Superior temporal gyrus (tissue), 1 donor: ENCODE measurements at regions not wholly inside any gene's neighbourhood (a gene's known extent, or its start where the extent isn't known, plus 50 kb on each side); places are given as distances from the start of the nearest gene placed in this dataset.
A peak's percentile ranks its signal among the peaks of the same experiment; 100 is the strongest.
"Not testable (repeated sequence)": the region's sequence is repeated elsewhere in the genome, so short reads cannot be mapped to it uniquely, and the experiment has no call there.

Experiments used
- DNase-seq: peaks from one replicate; pipeline ENCODE4 v3.0.0-alpha.2; 2016; ENCODE audit errors: extremely low spot score

DNA sequence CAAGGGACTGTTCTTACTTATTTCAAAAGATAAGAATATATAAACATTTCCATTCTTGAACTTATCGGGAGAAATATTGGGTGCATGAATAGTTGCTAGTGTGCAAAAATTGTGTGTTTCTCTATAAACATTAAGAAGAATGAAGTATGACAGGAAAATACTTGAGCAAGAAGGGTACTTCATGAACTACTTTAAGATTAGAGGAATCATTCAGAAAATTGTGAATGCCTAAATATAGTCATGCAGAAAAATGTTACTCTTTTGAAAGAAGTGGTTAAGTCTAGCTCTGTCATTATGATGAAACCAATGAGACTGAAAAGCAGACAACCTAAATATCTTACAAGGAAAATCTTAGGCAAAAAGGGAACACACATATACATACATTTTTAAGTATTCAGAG, 207.8 kb upstream of the PCDH18 start:
- DNase-seq, result no peak

DNA sequence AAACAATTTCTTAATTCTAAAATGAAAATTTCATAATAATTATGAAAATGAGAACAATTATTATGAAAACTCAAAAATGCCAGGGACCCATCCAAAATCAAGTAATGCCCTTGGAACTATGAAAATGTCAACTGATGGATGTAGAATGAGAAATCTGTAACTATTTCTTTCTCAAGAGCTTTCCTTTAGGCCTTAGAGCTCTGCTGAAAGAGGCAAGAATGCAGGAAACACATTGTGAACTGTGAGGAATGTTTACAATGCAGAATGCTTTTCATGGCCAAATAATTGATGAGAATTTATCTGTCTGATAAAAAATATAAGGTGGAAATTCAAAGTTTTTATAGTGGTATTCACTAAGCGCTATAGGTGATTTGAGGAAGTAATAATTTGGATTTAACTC, 207.1 kb upstream of the PCDH18 start:
- no peak for DNase-seq

DNA sequence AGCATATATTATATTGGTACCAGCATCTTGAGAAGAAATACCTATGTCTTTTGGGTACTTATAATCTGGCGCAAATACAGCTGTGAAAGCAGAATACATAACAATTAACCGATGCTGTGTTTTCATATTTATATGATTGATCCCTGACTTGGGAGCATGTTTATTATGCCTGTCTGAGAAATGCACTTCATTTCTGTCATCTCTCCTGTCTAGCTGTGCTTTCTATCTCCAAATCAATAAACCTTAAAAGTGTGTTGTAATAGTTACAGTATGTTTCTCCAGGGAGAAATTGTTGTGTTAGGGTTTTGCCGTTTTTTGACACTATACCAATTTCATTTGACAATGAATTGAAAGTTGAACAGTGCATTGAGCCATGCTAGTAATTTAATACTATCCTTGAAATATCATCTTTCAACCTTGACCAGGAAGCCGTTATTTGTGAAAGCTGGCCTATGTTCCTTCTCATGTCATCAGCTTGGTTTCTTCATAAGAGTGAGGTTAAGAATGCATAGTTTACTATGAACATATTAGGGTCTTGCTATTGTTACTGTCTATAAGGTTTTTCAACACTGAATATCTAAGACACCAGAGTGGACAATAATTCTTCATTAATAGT, 206.2 kb upstream of the PCDH18 start:
- DNase-seq, result no peak

DNA sequence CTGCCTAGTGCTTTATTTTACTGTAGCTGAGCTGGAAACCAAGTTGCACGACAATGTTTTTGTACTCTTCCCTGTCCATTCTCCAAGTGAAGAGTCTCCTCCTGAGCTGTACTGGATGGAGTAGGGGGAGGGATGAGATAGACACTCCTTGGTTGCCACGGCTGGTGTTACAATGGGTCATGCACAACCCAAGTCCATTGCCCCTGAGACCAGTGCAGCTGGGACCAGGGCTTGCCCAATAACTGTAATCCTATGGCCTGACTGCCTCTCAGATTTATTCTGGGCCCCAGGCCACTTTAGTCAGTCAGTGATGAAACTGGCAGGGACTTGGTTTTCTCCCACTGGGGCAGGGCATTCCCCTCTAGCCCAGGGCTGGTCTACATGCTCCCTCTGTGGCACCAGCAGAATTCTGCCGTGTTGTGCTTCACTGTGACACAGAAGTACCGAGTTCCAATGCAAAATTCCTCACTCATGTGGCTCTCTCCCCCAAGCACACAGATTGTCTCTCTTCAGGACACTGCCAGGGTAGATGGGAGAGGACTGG, 203.3 kb upstream of the PCDH18 start:
- no peak for DNase-seq

DNA sequence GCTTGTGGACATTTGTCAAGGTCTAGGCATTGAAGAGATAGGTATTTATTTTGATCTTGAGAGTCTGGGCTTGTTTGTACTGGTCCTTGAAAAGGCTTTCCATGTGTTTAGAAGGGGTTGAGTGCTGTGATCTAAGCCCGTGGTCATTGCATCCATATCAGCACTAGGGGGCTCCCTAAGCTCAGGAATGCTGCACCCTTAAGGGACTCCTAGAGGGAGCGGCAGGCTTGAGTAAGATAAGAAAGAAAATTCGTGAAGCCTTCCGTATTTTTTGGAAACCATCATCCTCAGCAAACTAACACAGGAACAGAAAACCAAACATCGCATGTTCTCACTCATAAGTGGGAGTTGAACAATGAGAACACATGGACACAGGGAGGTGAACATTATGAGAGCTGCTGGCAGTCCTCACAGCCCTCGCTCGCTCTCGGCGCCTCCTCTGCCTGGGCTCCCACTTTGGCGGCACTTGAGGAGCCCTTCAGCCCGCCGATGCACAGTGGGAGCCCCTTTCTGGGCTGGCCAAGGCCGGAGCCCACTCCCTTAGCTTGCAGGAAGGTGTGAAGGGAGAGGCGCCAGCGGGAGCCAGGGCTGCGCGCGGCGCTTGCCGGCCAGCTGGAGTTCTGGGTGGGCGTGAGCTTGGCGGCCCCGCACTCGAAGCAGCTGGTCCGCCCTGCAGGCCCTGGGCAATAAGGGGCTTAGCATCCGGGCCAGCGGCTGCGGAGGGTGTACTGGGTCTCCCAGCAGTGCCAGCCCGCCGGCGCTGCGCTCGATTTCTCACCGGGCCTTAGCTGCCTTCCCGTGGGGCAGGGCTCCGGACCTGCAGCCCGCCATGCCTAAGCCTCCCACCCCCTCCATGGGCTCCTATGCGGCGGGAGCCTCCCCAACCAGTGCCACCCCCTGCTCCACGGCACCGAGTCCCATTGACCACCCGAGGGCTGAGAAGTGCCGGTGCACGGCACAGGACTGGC, 201.2 kb upstream of the PCDH18 start:
- DNase-seq, result not testable (repeated sequence)

DNA sequence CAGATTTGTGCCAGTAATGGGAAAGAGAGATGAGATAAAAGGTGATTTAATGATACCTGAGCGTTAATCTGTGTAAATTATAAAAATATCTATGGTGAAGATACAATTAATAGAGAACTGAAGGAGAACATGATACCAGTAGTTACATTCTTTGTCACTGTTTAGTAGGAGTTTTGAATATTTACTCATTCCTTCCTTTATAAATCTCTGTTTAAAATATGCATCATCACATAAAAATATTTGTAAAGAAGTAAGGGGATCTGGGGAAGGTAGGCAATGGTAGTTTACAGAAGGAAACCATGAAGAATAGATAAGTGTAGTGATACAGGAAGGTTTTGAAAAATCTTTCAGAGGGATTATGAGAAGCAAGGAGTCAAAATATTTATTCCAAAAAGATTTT, 190.6 kb upstream of the PCDH18 start:
- DNase-seq, result no peak

DNA sequence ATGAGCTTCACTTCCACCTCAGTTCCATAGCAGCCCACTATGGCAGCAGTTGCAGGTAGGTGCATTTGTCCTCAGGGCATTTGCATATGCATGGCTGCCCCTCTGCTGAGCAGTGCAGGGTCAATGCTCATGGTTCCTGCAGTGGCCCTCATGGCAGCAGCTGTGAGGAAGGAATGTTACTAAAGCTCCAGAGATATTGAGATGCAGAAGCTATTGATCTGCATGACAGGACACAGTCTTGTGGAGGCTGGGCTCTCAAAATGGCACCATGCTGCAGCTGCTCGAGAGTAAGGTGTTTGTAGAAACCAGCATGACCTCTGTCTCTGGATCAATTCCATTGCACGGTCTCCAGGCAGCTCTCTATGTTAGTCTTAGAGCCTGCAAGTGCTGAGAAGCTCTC, 179.2 kb upstream of the PCDH18 start:
- DNase-seq, result no peak

DNA sequence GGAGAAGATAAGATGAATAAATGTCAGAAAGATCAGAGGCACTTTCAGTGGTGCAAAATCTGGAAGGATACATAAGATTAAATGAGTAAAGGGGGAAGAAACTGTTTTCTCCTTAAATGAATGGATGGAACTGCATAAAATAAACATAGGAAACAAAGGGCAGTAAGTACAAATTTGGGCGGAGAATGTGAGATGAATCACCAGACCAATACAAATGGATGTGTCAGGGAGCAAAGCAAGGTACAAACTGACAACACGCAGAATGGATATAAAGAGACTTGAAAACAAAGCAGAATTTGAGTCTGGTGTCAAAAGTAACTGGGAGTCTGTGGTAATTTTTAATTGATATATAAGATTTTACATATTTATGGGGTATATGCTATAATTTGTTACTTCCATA, 175.3 kb upstream of the PCDH18 start:
- DNase-seq, result peak; percentile 3

DNA sequence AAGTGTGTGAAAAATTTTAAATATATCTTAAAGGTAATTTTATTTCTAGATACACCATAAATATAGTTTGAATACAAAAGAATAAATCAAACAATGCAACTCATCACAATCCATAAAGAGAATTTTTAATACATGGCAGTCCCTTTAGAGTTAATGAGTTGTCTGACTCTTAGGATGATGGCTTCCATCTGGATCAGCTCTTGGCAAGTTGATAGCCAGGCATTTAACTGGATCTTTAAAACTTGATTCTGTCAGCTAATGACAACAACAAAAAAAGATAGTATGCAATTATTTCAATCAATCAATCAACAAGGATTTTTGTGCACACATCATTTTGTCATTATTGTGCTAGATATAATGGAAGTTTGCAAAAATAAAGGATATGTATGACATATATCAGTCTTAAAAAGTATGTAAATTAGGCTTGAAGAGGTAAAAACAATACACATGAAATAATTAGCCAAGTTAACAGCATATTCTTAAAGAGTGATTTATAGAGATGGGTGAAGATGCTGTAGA, 174.9 kb upstream of the PCDH18 start:
- DNase-seq, result no peak

DNA sequence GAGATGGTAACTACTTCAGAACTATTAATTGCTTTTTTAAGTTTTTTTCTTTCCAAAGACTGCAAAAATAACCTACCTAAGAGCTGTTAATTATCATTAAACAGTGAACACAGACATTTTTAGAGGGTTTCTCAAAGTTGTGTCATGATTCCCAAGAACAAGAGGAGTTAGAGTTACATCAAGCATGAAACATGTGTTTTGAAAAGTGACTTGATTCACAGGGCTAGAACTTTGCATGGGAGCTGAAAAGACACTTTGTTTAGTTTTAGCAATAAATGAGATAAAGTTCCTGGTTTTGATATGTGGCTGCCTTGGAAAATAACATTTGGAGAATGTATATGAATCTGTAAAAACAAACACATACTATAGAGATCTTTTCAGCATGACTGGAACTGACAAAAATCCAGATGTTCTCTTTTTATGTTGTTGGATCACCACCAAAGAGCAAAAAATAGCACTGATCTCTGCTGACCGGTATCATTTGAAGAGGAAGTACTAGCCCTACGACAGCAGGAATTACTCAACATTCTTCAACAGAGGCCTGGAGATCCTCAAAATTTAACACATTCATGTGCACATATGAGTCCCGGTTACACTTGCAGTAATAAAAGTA, 173.0 kb upstream of the PCDH18 start:
- no peak for DNase-seq

DNA sequence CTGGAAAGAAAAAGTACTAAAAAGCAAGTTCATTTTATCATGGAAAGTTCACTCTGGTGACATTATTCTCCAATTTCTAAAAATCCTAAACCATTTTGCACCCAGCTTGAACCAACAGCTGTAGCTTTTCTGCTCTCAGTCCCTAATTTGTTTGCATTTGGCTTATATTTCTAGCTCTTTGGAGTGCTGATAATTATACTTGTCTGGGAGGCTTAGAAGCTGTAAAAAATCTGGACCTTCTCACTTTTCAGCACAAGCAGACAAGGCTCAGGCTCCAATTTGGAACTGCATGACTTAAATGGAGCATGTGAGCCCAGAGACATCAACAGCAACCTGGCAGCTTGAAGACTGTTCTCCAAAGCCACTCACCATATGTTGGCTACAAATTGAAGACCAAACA, 170.9 kb upstream of the PCDH18 start:
- DNase-seq, result no peak

DNA sequence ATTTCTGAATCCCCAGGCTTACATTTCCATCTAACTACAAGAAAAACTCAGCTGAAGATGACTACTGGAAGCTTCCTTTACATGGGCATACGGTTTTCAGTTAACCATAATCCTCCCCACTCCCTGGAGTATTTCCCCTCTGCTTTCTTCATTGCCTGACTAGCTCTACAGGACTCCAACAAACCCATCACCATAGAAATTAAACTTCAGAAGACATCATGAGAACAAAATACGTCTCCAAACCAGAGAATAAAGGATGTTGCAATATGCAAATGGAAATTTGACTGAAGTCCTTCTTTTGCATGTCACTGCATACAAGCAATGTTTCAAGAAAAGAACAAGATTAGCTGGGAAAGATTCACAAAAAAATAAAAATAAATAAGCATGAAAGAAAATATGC, 170.2 kb upstream of the PCDH18 start:
- no peak for DNase-seq

DNA sequence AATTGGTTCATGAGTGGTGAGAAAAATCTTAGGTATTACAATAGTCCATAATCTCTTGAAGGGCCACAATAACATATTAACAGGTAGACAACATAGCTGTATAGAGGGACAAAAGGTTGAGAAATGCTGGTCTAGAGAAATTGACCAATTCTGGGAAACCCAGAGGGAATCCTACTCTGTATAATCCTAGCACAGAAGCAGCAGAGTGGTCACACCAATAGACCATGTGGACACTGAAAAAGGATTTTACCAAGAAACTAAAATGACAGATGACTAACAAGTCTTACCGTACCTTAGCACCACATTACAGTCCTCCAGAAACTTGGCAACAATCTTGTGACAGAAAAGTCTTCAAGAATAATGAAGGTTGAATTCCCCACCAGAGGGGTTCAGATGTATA, 169.1 kb upstream of the PCDH18 start:
- DNase-seq, result no peak

DNA sequence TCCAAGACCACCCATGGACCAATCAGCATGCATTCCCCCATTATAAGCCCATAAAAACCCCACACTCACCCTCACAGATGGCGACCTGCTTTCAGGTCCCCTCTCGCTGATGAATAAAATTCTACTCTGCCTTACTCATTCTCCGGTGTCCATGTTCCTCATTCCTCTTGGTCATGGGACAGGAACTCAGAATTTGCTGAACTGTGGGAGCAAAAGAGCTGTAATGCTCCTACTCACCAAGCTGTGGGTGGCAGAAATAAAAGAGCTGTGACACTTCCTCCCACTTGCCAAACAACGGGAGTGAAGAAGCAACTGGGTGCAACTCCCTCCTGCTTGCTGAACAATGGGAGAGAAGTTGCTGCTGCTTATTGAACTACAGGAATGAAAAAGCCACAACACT, 168.5 kb upstream of the PCDH18 start:
- DNase-seq, result no peak

DNA sequence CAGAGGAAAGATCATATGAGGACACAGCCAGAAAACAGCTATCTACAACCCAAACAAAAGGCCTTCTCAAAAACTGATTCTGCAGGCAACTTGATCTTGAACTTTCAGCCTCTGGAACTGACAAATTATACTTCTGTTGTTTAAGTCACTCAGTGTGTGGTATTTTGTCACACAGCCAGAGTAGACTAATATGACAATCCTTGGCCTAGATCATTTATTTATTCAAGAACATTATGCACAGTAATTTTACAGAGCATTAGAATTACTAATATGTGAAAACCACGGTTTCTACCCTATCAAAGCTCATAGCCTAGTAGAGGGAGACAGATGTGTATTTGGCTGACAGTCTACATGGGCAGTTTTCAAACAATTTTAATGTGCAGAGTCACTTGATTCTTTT, 167.8 kb upstream of the PCDH18 start:
- DNase-seq, result no peak

DNA sequence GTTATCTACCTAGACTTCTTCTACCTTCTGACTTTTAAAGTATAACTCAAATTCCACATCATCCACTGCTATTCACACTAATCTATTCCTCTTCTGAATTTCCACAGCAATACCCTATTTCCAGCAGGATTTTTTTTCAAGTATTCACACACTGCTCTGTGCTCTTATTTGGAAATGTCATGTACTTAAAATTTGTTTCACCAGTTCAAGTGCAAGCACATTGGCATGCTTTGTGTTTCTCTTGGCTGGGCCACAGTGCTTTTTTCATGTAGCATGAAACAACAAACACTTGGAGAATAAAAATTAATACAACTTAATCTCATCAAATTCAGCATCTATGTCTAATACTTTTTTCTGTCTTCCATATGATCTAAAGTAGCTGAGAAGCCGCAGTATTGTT, 161.8 kb upstream of the PCDH18 start:
- DNase-seq, result no peak

DNA sequence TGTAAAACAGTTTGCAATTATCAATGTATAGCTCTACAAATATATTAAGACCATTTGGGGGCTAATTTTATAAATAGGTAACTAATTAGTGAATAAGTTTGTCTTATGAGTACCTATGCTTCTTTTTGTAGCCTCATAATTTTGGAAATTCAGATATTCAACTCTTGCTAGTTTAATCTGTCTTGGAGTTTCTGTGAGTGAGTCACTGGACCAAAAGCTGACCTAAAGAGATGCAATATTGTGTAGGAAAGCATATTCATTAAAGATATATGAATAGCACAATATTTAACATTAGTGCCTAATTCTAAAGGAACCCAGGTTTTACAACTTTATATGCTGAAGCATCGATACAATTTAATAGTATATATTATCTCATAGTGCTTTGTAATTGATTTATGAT, 161.3 kb upstream of the PCDH18 start:
- DNase-seq, result no peak

DNA sequence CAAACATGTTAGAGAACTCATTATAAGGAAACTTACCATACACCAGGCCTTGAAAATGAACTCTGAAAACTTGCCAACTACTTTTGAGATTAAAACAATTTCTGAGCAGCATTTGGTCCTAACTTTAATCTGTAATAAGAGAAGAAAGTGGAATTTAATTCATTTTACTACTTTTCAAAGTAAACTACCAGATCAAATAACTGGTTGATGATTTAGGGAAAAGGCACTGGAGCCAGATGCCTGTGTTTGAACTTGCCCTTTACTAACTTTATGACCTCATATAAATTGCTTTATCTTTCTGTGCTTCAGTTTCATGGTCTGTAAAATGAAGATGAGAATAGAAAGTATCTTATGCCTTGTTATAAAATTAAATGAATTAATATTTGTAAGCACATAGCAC, 159.9 kb upstream of the PCDH18 start:
- no peak for DNase-seq

DNA sequence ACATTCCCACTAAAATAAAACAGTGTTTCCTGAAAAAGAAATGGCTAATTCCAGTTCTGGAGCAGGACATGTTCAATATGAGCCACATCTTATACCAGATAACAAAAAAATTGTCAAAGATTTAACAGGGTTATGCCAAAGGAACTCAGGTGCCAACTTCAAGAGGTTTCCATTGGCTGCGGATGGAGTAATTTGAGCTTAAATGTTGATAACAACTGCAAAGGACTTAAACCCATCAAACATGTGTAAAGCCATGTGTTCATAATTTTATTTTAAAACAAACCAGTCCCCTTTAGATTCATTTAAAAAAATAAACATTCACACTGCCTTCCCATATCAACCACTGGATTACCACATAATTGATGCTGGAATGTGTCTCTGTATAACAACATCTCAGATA, 156.4 kb upstream of the PCDH18 start:
- DNase-seq, result no peak

DNA sequence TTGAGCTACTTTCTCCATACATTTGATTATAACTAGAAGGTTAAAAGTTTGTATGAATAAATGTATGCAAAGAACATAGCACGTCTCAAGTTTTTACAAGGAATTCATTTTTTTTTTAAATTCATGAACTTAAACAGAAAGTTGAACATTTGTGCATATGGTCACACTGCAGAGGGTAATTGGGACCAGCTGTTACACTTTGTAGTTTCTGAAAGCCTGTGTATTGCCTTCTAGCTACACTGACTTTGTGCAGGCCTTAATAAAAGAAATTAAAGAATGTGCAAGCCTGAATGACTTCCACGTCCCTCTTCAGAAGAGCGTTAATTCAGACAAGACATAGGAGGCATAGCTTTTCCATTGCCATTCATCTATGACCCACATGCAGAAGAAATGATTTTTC, 153.1 kb upstream of the PCDH18 start:
- DNase-seq, result no peak

DNA sequence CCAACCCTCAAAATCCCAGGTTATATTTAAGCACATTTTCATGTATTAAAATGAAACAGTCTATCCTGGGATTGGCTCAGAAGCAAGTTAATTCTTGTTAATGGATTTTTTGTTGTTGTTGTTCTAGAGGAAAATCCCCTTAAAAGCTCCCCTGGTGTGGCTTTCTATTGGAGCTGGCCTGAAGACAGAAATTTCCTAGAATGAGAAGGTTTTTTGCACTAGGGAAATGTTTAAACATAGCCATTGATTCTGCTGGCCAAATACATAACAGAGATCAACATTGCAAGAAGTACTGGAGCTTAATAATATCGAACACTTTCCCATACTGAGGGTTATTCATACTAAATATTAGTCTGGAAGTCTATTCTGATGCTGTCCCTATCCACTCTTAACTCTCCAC, 148.8 kb upstream of the PCDH18 start:
- DNase-seq, result no peak

DNA sequence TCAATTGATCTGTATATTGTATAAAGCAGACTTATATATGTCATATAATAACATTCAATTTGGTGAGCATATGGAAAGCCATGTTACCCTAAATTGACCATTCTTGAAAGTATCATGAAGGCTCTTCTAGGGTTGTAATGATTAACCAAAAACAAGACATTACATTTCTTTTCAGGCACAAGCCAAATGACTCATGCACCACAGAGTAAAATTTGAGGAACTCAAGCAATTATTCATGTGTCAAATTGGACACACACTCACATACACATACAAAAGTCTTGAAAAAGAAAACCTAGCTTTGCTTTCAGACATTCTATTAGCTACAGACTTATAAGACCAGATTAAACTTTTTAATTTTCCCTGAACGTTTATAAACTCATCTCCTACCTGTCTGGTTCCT, 146.5 kb upstream of the PCDH18 start:
- DNase-seq, result no peak

DNA sequence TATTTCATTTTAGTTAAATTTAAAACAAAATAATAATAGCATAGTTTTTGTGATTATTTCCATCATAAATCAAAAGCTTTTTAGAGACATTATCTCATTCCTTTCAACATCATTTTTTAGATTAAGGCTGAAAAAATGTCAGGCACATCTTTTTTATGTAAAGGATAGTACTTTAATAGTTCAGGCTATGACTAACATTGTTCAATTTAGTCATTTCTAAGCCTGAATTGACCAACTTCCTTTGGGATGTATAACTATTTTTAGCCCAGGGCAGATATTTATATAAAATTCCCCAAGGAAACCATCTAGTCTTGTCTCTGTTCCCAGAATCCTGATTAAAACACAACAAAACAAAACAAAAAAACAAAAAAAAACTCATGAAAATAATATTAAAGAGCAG, 145.6 kb upstream of the PCDH18 start:
- no peak for DNase-seq
